ENCODE measurements at regions not wholly inside any gene's neighbourhood (a gene's known extent, or its start where the extent isn't known, plus 50 kb on each side); places are given as distances from the start of the nearest gene placed in this dataset.

DNA sequence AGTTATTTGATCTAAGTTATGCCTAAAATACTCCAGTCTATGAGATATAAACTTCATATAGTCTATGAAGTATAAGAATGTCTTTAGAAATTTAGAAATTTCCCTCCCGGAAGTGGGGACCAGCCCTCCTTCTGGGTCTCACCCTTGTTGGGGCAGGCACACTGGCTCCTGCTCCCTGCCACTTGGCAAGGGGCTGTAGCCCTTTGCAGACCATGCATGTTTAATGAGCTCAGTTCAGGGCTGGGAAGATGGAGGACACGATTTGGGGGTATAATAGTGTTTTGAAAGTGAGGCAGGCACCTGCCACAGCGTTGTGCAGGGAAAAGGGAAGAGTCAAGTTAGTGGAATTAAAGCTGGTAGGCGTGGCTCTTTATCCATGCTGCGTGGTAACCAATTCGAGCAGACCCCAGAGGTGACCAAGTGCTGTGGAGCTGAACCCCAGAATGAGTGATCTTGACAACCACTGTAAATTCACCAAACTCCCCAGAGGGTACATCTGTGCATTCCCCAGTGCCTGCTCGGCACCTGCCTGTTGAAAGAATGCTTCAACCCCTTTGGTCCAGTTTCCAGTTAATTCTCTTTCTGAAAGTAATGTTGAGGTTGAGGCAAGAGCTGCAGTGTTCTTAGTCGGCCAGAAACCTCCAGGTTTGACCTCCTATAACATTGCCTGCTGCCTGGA, 79.6 kb downstream of the DOP1B start:
- Histone ChIP-seq H3K27me3 (ENCODE audit: insufficient read depth, insufficient read length) (no peaks in the 10 kb centered on the region), H3K9ac (ENCODE audit: insufficient read length, low read depth) (no peak overlapping the region), H3K4me3 (ENCODE audit: insufficient read length, low read depth) (no peak overlapping the region), H3K36me3 (ENCODE audit: insufficient read depth, insufficient read length, low read length) (peaks cover 26% of the 10 kb centered on the region), H3K9me3 (ENCODE audit: insufficient read depth, low read length) (no peaks in the 10 kb centered on the region), H3K4me1 (ENCODE audit: insufficient read depth, insufficient read length) (no peaks in the 10 kb centered on the region)
- TF ChIP-seq YY1 (IDR thresholded peaks at IDR 0.05; ENCODE audit: insufficient read depth, insufficient read length), result no peak
- DNase-seq (ENCODE audit: low read depth, low spot score), result no peak

DNA sequence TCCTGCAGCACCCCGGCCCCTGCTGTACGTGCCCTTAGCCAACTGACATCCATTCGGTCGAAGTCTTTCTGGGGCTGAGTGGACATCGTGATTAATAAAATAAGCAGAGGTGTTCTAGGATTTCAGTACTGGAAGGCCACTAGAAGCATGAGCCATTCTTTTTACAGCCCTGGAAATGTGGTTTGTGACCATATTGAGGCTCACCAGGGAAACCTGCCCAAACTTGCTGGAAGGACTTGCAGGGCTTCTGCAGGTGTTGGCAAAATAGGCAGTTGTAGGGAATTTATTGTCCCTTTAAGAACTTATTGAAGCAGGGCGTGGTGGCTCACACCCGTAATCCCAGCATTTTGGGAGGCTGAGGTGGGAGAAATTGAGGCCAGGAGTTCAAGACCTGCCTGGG, 80.8 kb downstream of the DOP1B start:
- Histone ChIP-seq H3K36me3 (ENCODE audit: insufficient read depth, insufficient read length, low read length) (peaks cover 23% of the 10 kb centered on the region), H3K27me3 (ENCODE audit: insufficient read depth, insufficient read length) (no peaks in the 10 kb centered on the region), H3K9me3 (ENCODE audit: insufficient read depth, low read length) (no peaks in the 10 kb centered on the region), H3K4me1 (ENCODE audit: insufficient read depth, insufficient read length) (no peaks in the 10 kb centered on the region), H3K9ac (ENCODE audit: insufficient read length, low read depth) (no peak overlapping the region), H3K4me3 (ENCODE audit: insufficient read length, low read depth) (no peak overlapping the region)
- TF ChIP-seq SUZ12 (IDR thresholded peaks at IDR 0.05; ENCODE audit: extremely low read depth, insufficient read depth, insufficient read length) (no peak), ZNF274 (IDR thresholded peaks at IDR 0.05; ENCODE audit: low read depth, low read length) (no peak), YY1 (IDR thresholded peaks at IDR 0.05; ENCODE audit: insufficient read depth, insufficient read length) (no peak)
- DNase-seq (ENCODE audit: low read depth, low spot score), result no peak

DNA sequence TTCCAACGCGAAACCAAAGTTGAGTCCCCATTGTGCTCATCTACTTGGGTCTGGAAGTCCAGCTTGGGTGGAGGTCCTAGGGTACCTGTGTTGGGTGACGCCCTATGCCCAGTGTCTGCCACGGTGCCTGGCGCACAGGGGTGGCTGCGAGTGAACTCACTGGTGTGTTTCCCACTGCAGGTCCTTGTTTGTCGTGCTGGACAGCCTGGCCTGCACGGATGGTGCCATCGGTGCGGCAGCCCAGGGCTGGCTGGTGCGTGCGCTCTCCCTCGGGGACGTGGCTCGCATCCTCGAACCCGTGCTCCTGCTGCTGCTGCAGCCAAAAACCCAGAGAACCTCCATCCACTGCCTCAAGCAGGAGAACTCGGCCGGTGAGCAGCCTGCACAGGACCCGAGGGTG, 80.4 kb upstream of the MORC3 start:
- Histone ChIP-seq H3K36me3 (ENCODE audit: insufficient read depth, insufficient read length, low read length) (peaks cover 15% of the 10 kb centered on the region), H3K4me1 (ENCODE audit: insufficient read depth, insufficient read length) (no peaks in the 10 kb centered on the region), H3K27me3 (ENCODE audit: insufficient read depth, insufficient read length) (no peaks in the 10 kb centered on the region), H3K9ac (ENCODE audit: insufficient read length, low read depth) (no peak overlapping the region), H3K9me3 (ENCODE audit: insufficient read depth, low read length) (no peaks in the 10 kb centered on the region), H3K4me3 (ENCODE audit: insufficient read length, low read depth) (no peak overlapping the region)
- no peak for DNase-seq (ENCODE audit: low read depth, low spot score)
- no peak for TF ChIP-seq SUZ12 (IDR thresholded peaks at IDR 0.05; ENCODE audit: extremely low read depth, insufficient read depth, insufficient read length)
- TF ChIP-seq ZNF274 (IDR thresholded peaks at IDR 0.05; ENCODE audit: low read depth, low read length), result no peak
- no peak for TF ChIP-seq YY1 (IDR thresholded peaks at IDR 0.05; ENCODE audit: insufficient read depth, insufficient read length)

DNA sequence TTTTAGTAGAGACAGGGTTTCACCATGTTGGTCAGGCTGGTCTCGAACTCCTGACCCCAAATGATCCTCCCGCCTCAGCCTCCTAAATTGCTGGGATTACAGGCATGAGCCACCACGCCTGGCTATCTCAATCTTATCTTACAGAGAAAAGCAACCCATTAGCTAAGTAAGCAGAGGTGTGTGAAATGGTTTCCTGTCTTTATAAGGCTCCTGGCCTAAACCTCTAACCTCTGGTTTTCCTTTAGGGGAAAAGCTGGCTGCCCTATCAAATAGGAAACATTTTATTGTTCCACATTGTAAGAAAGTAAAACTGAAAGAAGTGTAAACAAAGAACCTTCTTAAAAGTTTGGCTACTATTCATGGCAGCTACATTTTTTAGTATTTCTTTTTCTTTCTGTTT, 78.3 kb upstream of the MORC3 start:
- DNase-seq (ENCODE audit: low read depth, low spot score), result no peak
- Histone ChIP-seq H3K9me3 (ENCODE audit: insufficient read depth, low read length) (no peaks in the 10 kb centered on the region), H3K9ac (ENCODE audit: insufficient read length, low read depth) (no peak overlapping the region), H3K4me1 (ENCODE audit: insufficient read depth, insufficient read length) (peaks cover 10% of the 10 kb centered on the region), H3K4me3 (ENCODE audit: insufficient read length, low read depth) (no peak overlapping the region), H3K36me3 (ENCODE audit: insufficient read depth, insufficient read length, low read length) (peaks cover 33% of the 10 kb centered on the region), H3K27me3 (ENCODE audit: insufficient read depth, insufficient read length) (no peaks in the 10 kb centered on the region)
- no peak for TF ChIP-seq ZNF274 (IDR thresholded peaks at IDR 0.05; ENCODE audit: low read depth, low read length)
- no peak for TF ChIP-seq YY1 (IDR thresholded peaks at IDR 0.05; ENCODE audit: insufficient read depth, insufficient read length)
- TF ChIP-seq SUZ12 (IDR thresholded peaks at IDR 0.05; ENCODE audit: extremely low read depth, insufficient read depth, insufficient read length), result no peak

DNA sequence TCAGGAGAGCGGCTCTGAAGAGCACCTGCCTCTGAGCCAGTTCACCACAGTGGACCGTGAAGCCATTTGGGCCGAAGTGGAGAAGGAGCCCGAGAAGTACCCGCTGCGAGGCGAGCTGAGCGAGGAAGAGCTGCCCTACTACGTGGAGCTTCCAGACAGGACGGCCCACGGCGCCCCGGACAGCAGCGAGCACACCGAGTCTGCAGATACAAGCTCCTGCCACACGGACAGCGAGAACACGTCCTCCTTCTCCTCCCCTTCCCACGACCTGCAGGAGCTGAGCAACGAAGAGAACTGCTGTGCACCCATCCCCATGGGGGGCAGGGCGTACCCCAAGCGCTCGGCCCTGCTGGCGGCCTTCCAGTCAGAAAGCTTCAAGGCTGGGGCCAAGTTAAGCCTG, 74.9 kb upstream of the MORC3 start:
- DNase-seq (ENCODE audit: low read depth, low spot score), result no peak
- no peaks in the 10 kb centered on the region for H3K27me3 ChIP-seq (ENCODE audit: insufficient read depth, insufficient read length)
- H3K9ac ChIP-seq (ENCODE audit: insufficient read length, low read depth), result no peak overlapping the region
- peaks cover 19% of the 10 kb centered on the region for H3K36me3 ChIP-seq (ENCODE audit: insufficient read depth, insufficient read length, low read length)
- TF ChIP-seq SUZ12 (IDR thresholded peaks at IDR 0.05; ENCODE audit: extremely low read depth, insufficient read depth, insufficient read length), result no peak
- TF ChIP-seq YY1 (IDR thresholded peaks at IDR 0.05; ENCODE audit: insufficient read depth, insufficient read length), result no peak
- no peak for TF ChIP-seq ZNF274 (IDR thresholded peaks at IDR 0.05; ENCODE audit: low read depth, low read length)
- peaks cover 10% of the 10 kb centered on the region for H3K4me1 ChIP-seq (ENCODE audit: insufficient read depth, insufficient read length)
- no peak overlapping the region for H3K4me3 ChIP-seq (ENCODE audit: insufficient read length, low read depth)
- no peaks in the 10 kb centered on the region for H3K9me3 ChIP-seq (ENCODE audit: insufficient read depth, low read length)

DNA sequence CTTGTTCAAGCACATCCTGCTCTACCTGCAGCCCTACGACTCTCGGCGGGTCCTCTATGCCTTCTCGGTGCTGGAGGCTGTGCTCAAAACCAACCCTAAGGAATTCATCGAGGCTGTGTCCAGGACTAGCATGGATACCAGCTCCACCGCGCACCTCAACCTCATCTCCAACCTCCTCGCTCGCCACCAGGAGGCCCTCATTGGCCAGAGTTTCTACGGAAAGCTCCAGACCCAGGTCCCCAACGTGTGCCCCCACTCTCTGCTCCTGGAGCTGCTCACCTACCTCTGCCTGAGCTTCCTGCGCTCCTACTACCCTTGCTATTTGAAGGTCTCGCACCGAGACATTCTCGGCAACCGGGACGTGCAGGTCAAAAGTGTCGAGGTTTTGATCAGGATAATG, 74.3 kb upstream of the MORC3 start:
- no peak for DNase-seq (ENCODE audit: low read depth, low spot score)
- H3K27me3 ChIP-seq (ENCODE audit: insufficient read depth, insufficient read length), result no peaks in the 10 kb centered on the region

DNA sequence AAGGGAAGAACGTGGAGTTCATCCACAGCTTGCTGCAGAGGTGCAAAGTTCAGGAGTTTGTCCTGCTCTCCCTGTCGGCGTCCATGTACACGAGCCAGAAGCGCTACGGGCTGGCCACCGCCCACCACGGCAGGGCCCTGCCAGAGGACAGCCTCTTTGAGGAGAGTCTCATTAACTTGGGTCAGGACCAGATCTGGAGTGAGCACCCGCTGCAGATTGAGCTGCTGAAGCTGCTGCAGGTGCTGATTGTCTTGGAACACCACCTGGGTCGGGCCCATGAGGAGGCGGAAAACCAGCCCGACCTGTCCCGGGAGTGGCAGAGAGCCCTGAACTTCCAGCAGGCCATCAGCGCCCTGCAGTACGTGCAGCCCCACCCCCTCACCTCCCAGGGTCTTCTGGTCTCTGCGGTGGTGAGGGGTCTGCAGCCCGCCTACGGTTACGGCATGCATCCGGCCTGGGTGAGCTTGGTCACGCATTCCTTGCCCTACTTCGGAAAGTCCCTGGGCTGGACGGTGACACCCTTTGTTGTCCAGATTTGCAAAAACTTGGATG, 73.8 kb upstream of the MORC3 start:
- DNase-seq (ENCODE audit: low read depth, low spot score), result no peak
- no peaks in the 10 kb centered on the region for H3K27me3 ChIP-seq (ENCODE audit: insufficient read depth, insufficient read length)
- H3K4me1 ChIP-seq (ENCODE audit: insufficient read depth, insufficient read length), result peaks cover 12% of the 10 kb centered on the region
- H3K9ac ChIP-seq (ENCODE audit: insufficient read length, low read depth), result no peak overlapping the region
- TF ChIP-seq YY1 (IDR thresholded peaks at IDR 0.05; ENCODE audit: insufficient read depth, insufficient read length) (no peak), ZNF274 (IDR thresholded peaks at IDR 0.05; ENCODE audit: low read depth, low read length) (no peak), SUZ12 (IDR thresholded peaks at IDR 0.05; ENCODE audit: extremely low read depth, insufficient read depth, insufficient read length) (no peak)
- no peak overlapping the region for H3K4me3 ChIP-seq (ENCODE audit: insufficient read length, low read depth)
- peaks cover 24% of the 10 kb centered on the region for H3K36me3 ChIP-seq (ENCODE audit: insufficient read depth, insufficient read length, low read length)
- no peaks in the 10 kb centered on the region for H3K9me3 ChIP-seq (ENCODE audit: insufficient read depth, low read length)

More for the DNA sequence above, 74.3 kb upstream of the MORC3 start:
- Histone ChIP-seq H3K4me1 (ENCODE audit: insufficient read depth, insufficient read length) (peaks cover 11% of the 10 kb centered on the region), H3K9me3 (ENCODE audit: insufficient read depth, low read length) (no peaks in the 10 kb centered on the region), H3K9ac (ENCODE audit: insufficient read length, low read depth) (no peak overlapping the region), H3K36me3 (ENCODE audit: insufficient read depth, insufficient read length, low read length) (peaks cover 20% of the 10 kb centered on the region), H3K4me3 (ENCODE audit: insufficient read length, low read depth) (no peak overlapping the region)
- TF ChIP-seq YY1 (IDR thresholded peaks at IDR 0.05; ENCODE audit: insufficient read depth, insufficient read length) (no peak), SUZ12 (IDR thresholded peaks at IDR 0.05; ENCODE audit: extremely low read depth, insufficient read depth, insufficient read length) (no peak), ZNF274 (IDR thresholded peaks at IDR 0.05; ENCODE audit: low read depth, low read length) (no peak)

Measured in NT2/D1 (cell line).